H1 (cell line): ENCODE measurements at regions not wholly inside any gene's neighbourhood (a gene's known extent, or its start where the extent isn't known, plus 50 kb on each side); places are given as distances from the start of the nearest gene placed in this dataset.

Source experiments
- CTCF ChIA-PET: fragments of 300-600 bp; sonication (Branson Sonifier 250); formaldehyde crosslinking; loops from one replicate; lab custom pipeline; 2021; ENCODE audit not compliant: partially characterized antibody; lab: Charles Lee
- POLR2A ChIA-PET: fragments of 300-600 bp; sonication (Branson Sonifier 250); formaldehyde crosslinking; loops from one replicate; lab custom pipeline; 2021; ENCODE audit warnings: inconsistent platforms; ENCODE audit not compliant: partially characterized antibody; lab: Charles Lee
- DNase-seq, 2 experiments: peaks; one replicate each; pipeline versions ENCODE4 v3.0.0 to v3.0.0-alpha.2; 2010 to 2022; ENCODE audit warnings: low spot score in 2 of 2, low read depth in 1 of 2, mixed read lengths in 1 of 2
- FAIRE-seq: peaks from 2 replicates; lab custom pipeline; 2011; peaks lifted over from hg19 to GRCh38; lab: Jason Lieb, UNC
- H2AFZ ChIP-seq: 2 replicates; pipeline ENCODE4 v1.8.1; 2012; ENCODE audit warnings: low read length, inconsistent platforms
- H2AK5ac ChIP-seq: 2 replicates; pipeline ENCODE4 v1.6.1; 2013; ENCODE audit warnings: low read depth, low read length
- H2BK120ac ChIP-seq: replicated peaks from 2 replicates; pipeline ENCODE3; 2013; ENCODE audit warnings: low read depth, low read length, inconsistent platforms
- H2BK12ac ChIP-seq: 2 replicates; pipeline ENCODE4 v1.6.1; 2013; ENCODE audit warnings: low read depth, low read length
- H2BK15ac ChIP-seq: 2 replicates; pipeline ENCODE4 v1.6.1; 2013; ENCODE audit warnings: low read length
- H2BK20ac ChIP-seq: 2 replicates; pipeline ENCODE4 v1.6.1; 2013; ENCODE audit warnings: low read length
- H2BK5ac ChIP-seq: 2 replicates; pipeline ENCODE4 v1.6.1; 2013; ENCODE audit warnings: low read depth, low read length
- H3K14ac ChIP-seq: 2 replicates; pipeline ENCODE4 v1.6.1; 2013; ENCODE audit warnings: inconsistent platforms; ENCODE audit not compliant: insufficient read length
- H3K18ac ChIP-seq: 2 replicates; pipeline ENCODE4 v1.6.1; 2013; ENCODE audit warnings: low read length; ENCODE audit errors: extremely low read depth
- H3K23ac ChIP-seq: 2 replicates; pipeline ENCODE4 v1.6.1; 2013; ENCODE audit warnings: inconsistent platforms; ENCODE audit not compliant: insufficient read length
- H3K23me2 ChIP-seq: 2 replicates; pipeline ENCODE4 v1.6.1; 2013; ENCODE audit warnings: low read depth, low read length
- H3K27ac ChIP-seq: 2 replicates; pipeline ENCODE4 v1.6.1; 2011; ENCODE audit warnings: low read depth, low read length, inconsistent platforms
- H3K27me3 ChIP-seq, 4 experiments: replicated peaks in 1 of 4; 1 replicate in 1 of 4; 2 replicates in 3 of 4; pipeline versions ENCODE4 v1.6.1 to v1.8.1; 2011 to 2013; ENCODE audit warnings: low read length in 3 of 4, mild to moderate bottlenecking in 3 of 4, inconsistent platforms in 2 of 4, mixed read lengths in 2 of 4, moderate library complexity in 1 of 4; ENCODE audit not compliant: control insufficient read depth in 3 of 4, insufficient read depth in 3 of 4; ENCODE audit errors: extremely low read depth in 1 of 4
- H3K36me3 ChIP-seq, 4 experiments: 2 replicates each; pipeline versions ENCODE4 v1.6.1 to v1.8.1; 2011 to 2013; ENCODE audit warnings: mild to moderate bottlenecking in 4 of 4, low read length in 3 of 4, moderate library complexity in 2 of 4, control low read depth in 1 of 4, inconsistent platforms in 1 of 4; ENCODE audit not compliant: insufficient read depth in 4 of 4, control insufficient read depth in 2 of 4
- H3K4ac ChIP-seq: replicated peaks from 2 replicates; pipeline ENCODE3; 2013; ENCODE audit warnings: low read length, low read depth, mixed read lengths, inconsistent platforms; ENCODE audit not compliant: insufficient read length
- H3K4me1 ChIP-seq, 4 experiments: replicated peaks in 1 of 4; 1 replicate in 1 of 4; 2 replicates in 3 of 4; pipeline versions ENCODE4 v1.6.1 to v1.8.1; 2011 to 2013; ENCODE audit warnings: low read length in 3 of 4, inconsistent platforms in 2 of 4, mixed read lengths in 1 of 4; ENCODE audit not compliant: insufficient read depth in 4 of 4, control insufficient read depth in 3 of 4
- H3K4me2 ChIP-seq, 2 experiments: 2 replicates each; pipeline versions ENCODE4 v1.6.1 to v1.8.1; 2011 to 2013; ENCODE audit warnings: low read depth in 2 of 2, low read length in 2 of 2, control low read depth in 1 of 2, inconsistent platforms in 1 of 2, mild to moderate bottlenecking in 1 of 2; ENCODE audit not compliant: insufficient read depth in 1 of 2
- H3K4me3 ChIP-seq, 4 experiments: fragments of 200-600, 300-600 bp in 1 of 4; sonication (generic), shearing (Covaris generic), sonication (Bioruptor Twin) in 1 of 4; 2 replicates each; pipeline versions ENCODE4 v1.5.1 to v1.8.1; 2011 to 2016; ENCODE audit warnings: low read length in 4 of 4, low read depth in 3 of 4, control low read depth in 2 of 4, inconsistent platforms in 2 of 4, mild to moderate bottlenecking in 2 of 4, mixed read lengths in 1 of 4, moderate library complexity in 1 of 4; ENCODE audit not compliant: insufficient read depth in 2 of 4; ENCODE audit errors: extremely low read depth in 1 of 4
- H3K56ac ChIP-seq: replicated peaks from 2 replicates; pipeline ENCODE3; 2013; ENCODE audit warnings: low read depth, mild to moderate bottlenecking, mixed read lengths, low read length, inconsistent platforms; ENCODE audit not compliant: insufficient read length
- H3K79me1 ChIP-seq: 2 replicates; pipeline ENCODE4 v1.6.1; 2013; ENCODE audit warnings: low read depth, low read length, control low read depth
- H3K79me2 ChIP-seq, 2 experiments: 2 replicates each; pipeline versions ENCODE4 v1.6.1 to v1.8.1; 2012 to 2013; ENCODE audit warnings: low read length in 2 of 2, mild to moderate bottlenecking in 2 of 2, inconsistent platforms in 1 of 2; ENCODE audit not compliant: insufficient read depth in 2 of 2, control insufficient read depth in 1 of 2
- H3K9ac ChIP-seq, 4 experiments: replicated peaks in 1 of 4; 1 replicate in 1 of 4; 2 replicates in 3 of 4; pipeline versions ENCODE4 v1.6.1 to v1.8.1; 2011 to 2013; ENCODE audit warnings: low read depth in 3 of 4, low read length in 3 of 4, control low read depth in 2 of 4, mild to moderate bottlenecking in 2 of 4, moderate library complexity in 2 of 4, inconsistent platforms in 1 of 4; ENCODE audit errors: extremely low read depth in 1 of 4
- H3K9me3 ChIP-seq, 2 experiments: 2 replicates each; pipeline versions ENCODE4 v1.6.1 to v1.8.1; 2012 to 2013; ENCODE audit warnings: mild to moderate bottlenecking in 2 of 2, moderate library complexity in 2 of 2, control low read depth in 1 of 2, inconsistent platforms in 1 of 2, low read depth in 1 of 2, low read length in 1 of 2, mixed read lengths in 1 of 2; ENCODE audit not compliant: insufficient read depth in 2 of 2
- H4K20me1 ChIP-seq, 2 experiments: replicated peaks in 1 of 2; 2 replicates each; pipeline versions ENCODE3 to v1.8.1; 2011 to 2013; ENCODE audit warnings: inconsistent platforms in 2 of 2, low read length in 2 of 2, mild to moderate bottlenecking in 1 of 2; ENCODE audit not compliant: insufficient read depth in 2 of 2, control insufficient read depth in 1 of 2
- H4K5ac ChIP-seq: 2 replicates; pipeline ENCODE4 v1.6.1; 2013; ENCODE audit warnings: low read length, low read depth, mixed read lengths, inconsistent platforms; ENCODE audit not compliant: insufficient read length
- H4K8ac ChIP-seq: 2 replicates; pipeline ENCODE4 v1.8.0; 2013; ENCODE audit warnings: mild to moderate bottlenecking, moderate library complexity, low read length, inconsistent platforms; ENCODE audit not compliant: insufficient read depth; ENCODE audit errors: extremely low read depth
- H4K91ac ChIP-seq: replicated peaks from 2 replicates; pipeline ENCODE3; 2013; ENCODE audit warnings: low read length, mixed read lengths, inconsistent platforms; ENCODE audit not compliant: insufficient read length
- BACH1 ChIP-seq: IDR thresholded peaks from 2 replicates; pipeline ENCODE4 v1.6.1; 2012; ENCODE audit warnings: low read length, improper control_type of control experiment
- CEBPB ChIP-seq: IDR thresholded peaks from 2 replicates; pipeline ENCODE4 v1.6.1; 2012; ENCODE audit warnings: low read depth, low read length
- EP300 ChIP-seq, 2 experiments: IDR thresholded peaks; 1 replicate in 1 of 2; 2 replicates in 1 of 2; pipeline ENCODE4 v1.6.1; 2011 to 2012; ENCODE audit warnings: low read depth in 2 of 2, low read length in 2 of 2, mild to moderate bottlenecking in 2 of 2, borderline replicate concordance in 1 of 2, inconsistent platforms in 1 of 2, moderate library complexity in 1 of 2
- FOSL1 ChIP-seq: IDR thresholded peaks from 2 replicates; pipeline ENCODE4 v1.6.1; 2011; ENCODE audit warnings: mild to moderate bottlenecking, low read depth, low read length, moderate library complexity; ENCODE audit not compliant: insufficient read depth
- KDM1A ChIP-seq: fragments of 200-600, 300-600 bp; sonication (generic); IDR thresholded peaks from 2 replicates; pipeline ENCODE4 v1.7.1; 2016; ENCODE audit warnings: mild to moderate bottlenecking, low read length, borderline replicate concordance
- MAFK ChIP-seq: IDR thresholded peaks from 2 replicates; pipeline ENCODE4 v1.6.1; 2012; ENCODE audit warnings: low read depth, mild to moderate bottlenecking, improper control_type of control experiment, low read length
- PHF8 ChIP-seq: fragments of 200-600 bp; sonication (generic); conservative IDR thresholded peaks from 2 replicates; pipeline ENCODE4 v1.7.1; 2012; ENCODE audit warnings: low read depth, mild to moderate bottlenecking, inconsistent platforms, low read length, moderate library complexity
- SAP30 ChIP-seq: fragments of 300-600 bp; sonication (generic); IDR thresholded peaks from 2 replicates; pipeline ENCODE4 v1.7.1; 2012; ENCODE audit warnings: low read length, moderate library complexity, mild to moderate bottlenecking, inconsistent platforms; ENCODE audit not compliant: insufficient read depth, insufficient replicate concordance
- SIN3A ChIP-seq, 2 experiments: IDR thresholded peaks in 1 of 2; conservative IDR thresholded peaks in 1 of 2; 2 replicates each; pipeline ENCODE4 v1.6.1; 2011 to 2012; ENCODE audit warnings: low read length in 2 of 2, improper control_type of control experiment in 1 of 2, low read depth in 1 of 2, mild to moderate bottlenecking in 1 of 2
- SIX5 ChIP-seq: IDR thresholded peaks from 2 replicates; pipeline ENCODE4 v1.6.1; 2011; ENCODE audit warnings: mild to moderate bottlenecking, low read depth, low read length
- SP2 ChIP-seq: IDR thresholded peaks from 2 replicates; pipeline ENCODE4 v1.6.1; 2012; ENCODE audit warnings: mild to moderate bottlenecking, low read length, inconsistent platforms
- TAF7 ChIP-seq: optimal IDR thresholded peaks from 2 replicates; pipeline ENCODE3; 2011; ENCODE audit warnings: low read depth, mild to moderate bottlenecking, inconsistent platforms, low read length, moderate library complexity, borderline replicate concordance
- USF2 ChIP-seq: IDR thresholded peaks from 2 replicates; pipeline ENCODE4 v1.6.1; 2011; ENCODE audit warnings: low read length, improper control_type of control experiment
- WGBS, 2 experiments: shearing (Covaris generic) in 1 of 2; methylation state at CpG; one replicate each; pipeline versions ENCODE4 v1.1.6 to v1.1.7; 2013 to 2015; ENCODE audit warnings: low lambda C conversion rate in 2 of 2, mixed read lengths in 2 of 2, inconsistent platforms in 1 of 2, low coverage in 1 of 2, missing lambda C conversion rate in 1 of 2; ENCODE audit not compliant: insufficient replicate concordance in 2 of 2, insufficient coverage in 1 of 2, insufficient read length in 1 of 2; ENCODE audit errors: extremely low coverage in 1 of 2, missing lambda C conversion rate in 1 of 2; 5-methylcytosine and 5-hydroxymethylcytosine counted together

- Histone ChIP-seq H2BK12ac (no peak overlapping the region), H3K79me1 (no peaks in the 10 kb centered on the region), H3K36me3 (no peaks in the 10 kb centered on the region), H3K4me3 (no peak overlapping the region), H4K8ac (no peak overlapping the region), H3K79me2 (no peaks in the 10 kb centered on the region), H3K27ac (no peak overlapping the region), H2AK5ac (no peak overlapping the region), H2AFZ (no peak overlapping the region), H2BK15ac (no peak overlapping the region), H3K23ac (no peak overlapping the region), H3K9me3 (no peaks in the 10 kb centered on the region), H3K4me2 (no peak overlapping the region), H3K27me3 (no peaks in the 10 kb centered on the region), H3K23me2 (no peaks in the 10 kb centered on the region), H4K5ac (no peak overlapping the region), H3K4me1 (no peaks in the 10 kb centered on the region), H3K56ac (no peak overlapping the region), H3K18ac (no peak overlapping the region), H4K91ac (no peak overlapping the region), H2BK5ac (no peak overlapping the region), H3K14ac (no peak overlapping the region), H3K9ac (no peak overlapping the region), H2BK120ac (no peak overlapping the region), H4K20me1 (no peaks in the 10 kb centered on the region), H2BK20ac (no peak overlapping the region), H3K4ac (no peak overlapping the region)
- WGBS, 2 experiments: 90% methylated on average over 2 of the region's 2 CpGs; no CpG with 5 or more reads in 1 of the 2 experiments
- no peak for FAIRE-seq
- POLR2A ChIA-PET: no interaction called here
- DNase-seq: no peak
- CTCF ChIA-PET: interaction anchor here (1.0 to 1.2 kb wide), 2 partner anchors 10 to 12 kb away, joined by 3 to 4 read pairs; no protein-coding TSS in a partner anchor
- TF ChIP-seq SIX5 (no peak), KDM1A (no peak), BACH1 (no peak), USF2 (no peak), SAP30 (no peak), EP300 (IDR thresholded peaks at IDR 0.05; ENCODE audit: borderline replicate concordance in 1 of 2, low read depth in 2 of 2, low read length in 2 of 2) (no peak), TAF7 (no peak), PHF8 (no peak), SIN3A (conservative IDR thresholded peaks at IDR 0.05 in 1 of 2, IDR thresholded peaks at IDR 0.05 in 1 of 2; ENCODE audit: low read depth in 1 of 2, low read length in 2 of 2) (no peak), MAFK (no peak), CEBPB (no peak), SP2 (no peak), FOSL1 (no peak)
Measured at GRCh38 chr1:195185736-195186135, 1422.5 kb downstream of the KCNT2 start.
